Sigmoid colon (tissue), 6 donors: ENCODE measurements at regions not wholly inside any gene's neighbourhood (a gene's known extent, or its start where the extent isn't known, plus 50 kb on each side); places are given as distances from the start of the nearest gene placed in this dataset.

Source experiments
- DNase-seq: peaks from one replicate; pipeline ENCODE4 v3.0.0-alpha.2; 2019
- H3K27ac ChIP-seq, 4 donors: fragments of 200-600 bp; sonication (generic); one replicate each; pipeline ENCODE4 v1.5.1; 2016 to 2019; ENCODE audit warnings: mild to moderate bottlenecking in 1 of 4
- H3K27me3 ChIP-seq, 3 donors: fragments of 200-600 bp; sonication (generic); one replicate each; pipeline ENCODE4 v1.5.1; 2019; ENCODE audit warnings: mild to moderate bottlenecking in 1 of 3
- H3K36me3 ChIP-seq, 4 donors: fragments of 200-600 bp; sonication (generic); one replicate each; pipeline ENCODE4 v1.5.1; 2016 to 2019
- H3K4me1 ChIP-seq, 4 donors: fragments of 200-600 bp; sonication (generic); one replicate each; pipeline ENCODE4 v1.5.1; 2017 to 2019
- H3K4me3 ChIP-seq, 4 donors: fragments of 200-600 bp; sonication (generic); one replicate each; pipeline ENCODE4 v1.5.1; 2017 to 2019; ENCODE audit warnings: mild to moderate bottlenecking in 2 of 4, moderate library complexity in 1 of 4
- H3K9me3 ChIP-seq, 4 donors: fragments of 200-600 bp in 3 of 4; sonication (generic) in 3 of 4; one replicate each; pipeline versions ENCODE4 v1.5.1 to v1.6.1; 2013 to 2019
- CTCF ChIP-seq, 4 experiments: fragments of 450-650 bp in 3 of 4; fragments of 200-600 bp in 1 of 4; IDR thresholded peaks; one replicate each; pipeline ENCODE4 v1.5.1; 2016 to 2019; ENCODE audit warnings: antibody characterized with exemption in 4 of 4, mild to moderate bottlenecking in 3 of 4, moderate library complexity in 2 of 4
- EP300 ChIP-seq, 4 donors: sonication (generic); formaldehyde crosslinking; IDR thresholded peaks; one replicate each; pipeline ENCODE4 v1.6.1; 2017; ENCODE audit warnings: antibody characterized with exemption in 4 of 4
- POLR2A ChIP-seq, 2 donors: fragments of 450-650 bp; IDR thresholded peaks; one replicate each; pipeline ENCODE4 v1.6.1; 2016; ENCODE audit warnings: antibody characterized with exemption in 2 of 2, mild to moderate bottlenecking in 2 of 2, moderate library complexity in 2 of 2
- POLR2AphosphoS5 ChIP-seq, 4 donors: sonication (generic); formaldehyde crosslinking; IDR thresholded peaks; one replicate each; pipeline ENCODE4 v1.6.1; 2017; ENCODE audit warnings: antibody characterized with exemption in 4 of 4
- WGBS, 2 donors: extraction: QIAGEN DNeasy Blood & Tissue Kit; methylation state at CpG; one replicate each; pipeline ENCODE4 v1.1.7; 2013; 5-methylcytosine and 5-hydroxymethylcytosine counted together
- intact Hi-C: fragments of 100-400 bp; cut with DNase I; formaldehyde crosslinking; loops from one replicate; pipeline ENCODE4 v1.15.1; 2023
- donor health status: healthy with polysubstance abuse.
- donor health status: healthy.

- H3K27ac ChIP-seq = no peak overlapping the region
- TF ChIP-seq POLR2AphosphoS5 (IDR thresholded peaks at IDR 0.05) = no peak
- no peaks in the 10 kb centered on the region for H3K36me3 ChIP-seq
- H3K4me1 ChIP-seq = no peaks in the 10 kb centered on the region
- 18 to 67% methylated on average over 9 of the region's 9 CpGs for WGBS, 2 donors
- no peak overlapping the region for H3K4me3 ChIP-seq
- H3K27me3 ChIP-seq = no peaks in the 10 kb centered on the region
- intact Hi-C loops = no loop called here
- peaks cover 0 to 11% (median under 1%) of the 10 kb centered on the region in 4 donors for H3K9me3 ChIP-seq
- no peak for DNase-seq
These were observed 109.8 kb downstream of the PHLDA1 start for GRCh38 chr12:75921622-75922289.

- intact Hi-C loops = no loop called here
- no peaks in the 10 kb centered on the region for H3K9me3 ChIP-seq
- H3K36me3 ChIP-seq = no peaks in the 10 kb centered on the region
- TF ChIP-seq EP300 (IDR thresholded peaks at IDR 0.05) = no peak
- no peak for TF ChIP-seq CTCF (IDR thresholded peaks at IDR 0.05)
- no peak for TF ChIP-seq POLR2AphosphoS5 (IDR thresholded peaks at IDR 0.05)
- no peak for TF ChIP-seq POLR2A (IDR thresholded peaks at IDR 0.05)
- H3K27me3 ChIP-seq = no peaks in the 10 kb centered on the region
- WGBS, 2 donors = 94 to 96% methylated on average over 2 of the region's 2 CpGs
- H3K4me1 ChIP-seq = no peaks in the 10 kb centered on the region
- H3K27ac ChIP-seq = no peak overlapping the region
- no peak overlapping the region for H3K4me3 ChIP-seq
- DNase-seq = no peak
These were observed 113.9 kb downstream of the PHLDA1 start for GRCh38 chr12:75917715-75918114.

- intact Hi-C loops = no loop called here
These were observed 114.5 kb downstream of the PHLDA1 start for GRCh38 chr12:75917083-75917482.

GRCh38 chr12:75913502-75914351 is 117.8 kb downstream of the PHLDA1 start:
- TF ChIP-seq EP300 (IDR thresholded peaks at IDR 0.05) = no peak
- TF ChIP-seq CTCF (IDR thresholded peaks at IDR 0.05) = no peak
- no peak for TF ChIP-seq POLR2AphosphoS5 (IDR thresholded peaks at IDR 0.05)
- TF ChIP-seq POLR2A (IDR thresholded peaks at IDR 0.05) = no peak
- Histone ChIP-seq H3K4me3 (no peak overlapping the region), H3K27ac (no peak overlapping the region), H3K36me3 (no peaks in the 10 kb centered on the region), H3K27me3 (no peaks in the 10 kb centered on the region), H3K9me3 (no peaks in the 10 kb centered on the region), H3K4me1 (peaks cover 0 to 13% (median 10%) of the 10 kb centered on the region in 4 donors)
- 59 to 71% methylated on average over 5 of the region's 5 CpGs for WGBS, 2 donors
- no peak for DNase-seq
- intact Hi-C loops = no loop called here

More at GRCh38 chr12:75917083-75917482, 114.5 kb downstream of the PHLDA1 start:
- no peak overlapping the region for H3K4me3 ChIP-seq
- no peaks in the 10 kb centered on the region for H3K36me3 ChIP-seq
- DNase-seq = no peak
- H3K9me3 ChIP-seq = no peaks in the 10 kb centered on the region
- TF ChIP-seq POLR2A (IDR thresholded peaks at IDR 0.05) = no peak
- no peak for TF ChIP-seq POLR2AphosphoS5 (IDR thresholded peaks at IDR 0.05)
- TF ChIP-seq CTCF (IDR thresholded peaks at IDR 0.05) = no peak
- no peak for TF ChIP-seq EP300 (IDR thresholded peaks at IDR 0.05)
- no peaks in the 10 kb centered on the region for H3K27me3 ChIP-seq
- no peaks in the 10 kb centered on the region for H3K4me1 ChIP-seq
- H3K27ac ChIP-seq = no peak overlapping the region
